ENCODE measurements at regions not wholly inside any gene's neighbourhood (a gene's known extent, or its start where the extent isn't known, plus 50 kb on each side); places are given as distances from the start of the nearest gene placed in this dataset.

GRCh38 chr2:120932472-120932871 is 196.8 kb downstream of the GLI2 start:
- ATAC-seq (replicated peaks): no peak
- Mint-ChIP-seq H3K4me3 (no peak overlapping the region), H3K36me3 (ENCODE audit: low read depth) (no peaks in the 10 kb centered on the region), H3K27me3 (peaks cover 4% of the 10 kb centered on the region), H3K9me3 (no peaks in the 10 kb centered on the region), H3K4me1 (peaks cover 4% of the 10 kb centered on the region), H3K27ac (no peak overlapping the region)

- ATAC-seq (replicated peaks): no peak
- peaks cover 4% of the 10 kb centered on the region for H3K4me1 Mint-ChIP-seq
- no peaks in the 10 kb centered on the region for H3K36me3 Mint-ChIP-seq (ENCODE audit: low read depth)
- H3K9me3 Mint-ChIP-seq: no peaks in the 10 kb centered on the region
- no peak overlapping the region for H3K27ac Mint-ChIP-seq
- peaks cover 4% of the 10 kb centered on the region for H3K27me3 Mint-ChIP-seq
- H3K4me3 Mint-ChIP-seq: no peak overlapping the region
These were observed 197.2 kb downstream of the GLI2 start for GRCh38 chr2:120932881-120933280.

GRCh38 chr2:120933693-120934573 is 198.3 kb downstream of the GLI2 start:
- Mint-ChIP-seq H3K4me1 (peaks cover 4% of the 10 kb centered on the region), H3K27ac (no peak overlapping the region), H3K4me3 (no peak overlapping the region), H3K36me3 (ENCODE audit: low read depth) (no peaks in the 10 kb centered on the region), H3K9me3 (no peaks in the 10 kb centered on the region), H3K27me3 (peaks cover 4% of the 10 kb centered on the region)
- no peak for ATAC-seq (replicated peaks)

GRCh38 chr2:120934574-120935338 is 199.1 kb downstream of the GLI2 start:
- Mint-ChIP-seq H3K36me3 (ENCODE audit: low read depth) (no peaks in the 10 kb centered on the region), H3K27ac (no peak overlapping the region), H3K4me1 (peaks cover 4% of the 10 kb centered on the region), H3K4me3 (no peak overlapping the region), H3K9me3 (no peaks in the 10 kb centered on the region), H3K27me3 (peaks cover 4% of the 10 kb centered on the region)
- no peak for ATAC-seq (replicated peaks)

- ATAC-seq (replicated peaks): no peak
- Mint-ChIP-seq H3K27ac (no peak overlapping the region), H3K27me3 (peaks cover 4% of the 10 kb centered on the region), H3K4me1 (peaks cover 4% of the 10 kb centered on the region), H3K36me3 (ENCODE audit: low read depth) (no peaks in the 10 kb centered on the region), H3K9me3 (no peaks in the 10 kb centered on the region), H3K4me3 (no peak overlapping the region)
These were observed 200.0 kb downstream of the GLI2 start for GRCh38 chr2:120935339-120936313.

- no peak overlapping the region for H3K4me3 Mint-ChIP-seq
- peaks cover 4% of the 10 kb centered on the region for H3K27me3 Mint-ChIP-seq
These were observed 201.0 kb downstream of the GLI2 start for GRCh38 chr2:120936476-120937334.

GRCh38 chr2:120937686-120938044 is 202.0 kb downstream of the GLI2 start:
- no peak overlapping the region for H3K27ac Mint-ChIP-seq
- ATAC-seq (replicated peaks): no peak

More at GRCh38 chr2:120936476-120937334, 201.0 kb downstream of the GLI2 start:
- ATAC-seq (replicated peaks): no peak
- Mint-ChIP-seq H3K4me1 (peaks cover 4% of the 10 kb centered on the region), H3K27ac (no peak overlapping the region), H3K36me3 (ENCODE audit: low read depth) (no peaks in the 10 kb centered on the region), H3K9me3 (no peaks in the 10 kb centered on the region)

GRCh38 chr2:120938045-120938771 is 202.5 kb downstream of the GLI2 start:
- Mint-ChIP-seq H3K4me1 (no peaks in the 10 kb centered on the region), H3K9me3 (no peaks in the 10 kb centered on the region), H3K36me3 (ENCODE audit: low read depth) (no peaks in the 10 kb centered on the region), H3K27ac (no peak overlapping the region), H3K27me3 (no peaks in the 10 kb centered on the region), H3K4me3 (no peak overlapping the region)
- ATAC-seq (replicated peaks): no peak

More at GRCh38 chr2:120937686-120938044, 202.0 kb downstream of the GLI2 start:
- no peak overlapping the region for H3K4me3 Mint-ChIP-seq
- peaks cover under 1% of the 10 kb centered on the region for H3K4me1 Mint-ChIP-seq
- peaks cover under 1% of the 10 kb centered on the region for H3K27me3 Mint-ChIP-seq
- no peaks in the 10 kb centered on the region for H3K9me3 Mint-ChIP-seq
- H3K36me3 Mint-ChIP-seq (ENCODE audit: low read depth): no peaks in the 10 kb centered on the region

- no peaks in the 10 kb centered on the region for H3K36me3 Mint-ChIP-seq (ENCODE audit: low read depth)
- no peaks in the 10 kb centered on the region for H3K4me1 Mint-ChIP-seq
- H3K4me3 Mint-ChIP-seq: no peak overlapping the region
- ATAC-seq (replicated peaks): no peak
- no peaks in the 10 kb centered on the region for H3K27me3 Mint-ChIP-seq
- no peaks in the 10 kb centered on the region for H3K9me3 Mint-ChIP-seq
- H3K27ac Mint-ChIP-seq: no peak overlapping the region
These were observed 204.1 kb downstream of the GLI2 start for GRCh38 chr2:120939595-120940318.

GRCh38 chr2:120940319-120940696 is 204.6 kb downstream of the GLI2 start:
- no peaks in the 10 kb centered on the region for H3K4me1 Mint-ChIP-seq
- no peaks in the 10 kb centered on the region for H3K27me3 Mint-ChIP-seq
- no peak overlapping the region for H3K4me3 Mint-ChIP-seq
- no peaks in the 10 kb centered on the region for H3K36me3 Mint-ChIP-seq (ENCODE audit: low read depth)
- no peak overlapping the region for H3K27ac Mint-ChIP-seq
- no peak for ATAC-seq (replicated peaks)
- H3K9me3 Mint-ChIP-seq: no peaks in the 10 kb centered on the region

- Mint-ChIP-seq H3K27ac (no peak overlapping the region), H3K36me3 (ENCODE audit: low read depth) (no peaks in the 10 kb centered on the region), H3K27me3 (no peaks in the 10 kb centered on the region), H3K4me1 (no peaks in the 10 kb centered on the region), H3K9me3 (no peaks in the 10 kb centered on the region), H3K4me3 (no peak overlapping the region)
- no peak for ATAC-seq (replicated peaks)
These were observed 205.1 kb downstream of the GLI2 start for GRCh38 chr2:120940726-120941256.

GRCh38 chr2:120941571-120942120 is 206.0 kb downstream of the GLI2 start:
- Mint-ChIP-seq H3K4me1 (no peaks in the 10 kb centered on the region), H3K9me3 (no peaks in the 10 kb centered on the region), H3K4me3 (no peak overlapping the region), H3K27me3 (no peaks in the 10 kb centered on the region), H3K36me3 (ENCODE audit: low read depth) (no peaks in the 10 kb centered on the region), H3K27ac (no peak overlapping the region)
- ATAC-seq (replicated peaks): no peak

Measured in activated T-helper 17 cell treated with anti-CD3 and anti-CD28 coated beads, Interleukin-2, amount 50 U/mL, for 72 hours (primary cell).